HCT116 (cell line): ENCODE measurements at regions not wholly inside any gene's neighbourhood (a gene's known extent, or its start where the extent isn't known, plus 50 kb on each side); places are given as distances from the start of the nearest gene placed in this dataset.

ENCODE experiments used
- ATAC-seq: fragments of 200-7000 bp; cut with Tn5 transposase; 2 replicates; pipeline ENCODE4 v1.9.1; 2020; ENCODE audit warnings: mild to moderate bottlenecking, moderate library complexity
- BruUV-seq: library from RNA; stranded (reverse); fragments of 400-500 nt; replicated peaks from 2 replicates; lab custom pipeline; 2021; lab: Mats Ljungman, UMichigan
- CTCF ChIA-PET: fragments of 300-600 bp; sonication (Branson Sonifier 250); formaldehyde crosslinking; loops from one replicate; lab custom pipeline; 2021; ENCODE audit warnings: antibody characterized with exemption; lab: Charles Lee
- POLR2A ChIA-PET: fragments of 300-600, 350-600 bp; sonication (Branson Sonifier 250); formaldehyde crosslinking; loops from one replicate; lab custom pipeline; 2021; ENCODE audit warnings: antibody characterized with exemption; lab: Charles Lee
- RAD21 ChIA-PET, 2 experiments: fragments of 300-600 bp; sonication (Branson Sonifier 250); formaldehyde crosslinking; loops; one replicate each; lab custom pipeline; 2023; ENCODE audit warnings: low total read pairs in 2 of 2; ENCODE audit not compliant: uncharacterized antibody in 2 of 2, unreplicated experiment in 2 of 2, low non-redundant PET in 1 of 2; lab: Charles Lee
- DNase-seq: peaks from one replicate; pipeline ENCODE4 v3.0.0-alpha.2; 2010; ENCODE audit warnings: low read depth, low spot score
- H2AFZ ChIP-seq: fragments of 200-600 bp; shearing (Covaris generic), sonication (generic); 2 replicates; pipeline ENCODE4 v1.6.1; 2017; ENCODE audit warnings: low read depth, mixed run types, mixed read lengths, antibody characterized with exemption, low read length; ENCODE audit not compliant: poor library complexity, severe bottlenecking
- H3K27ac ChIP-seq: 2 replicates; pipeline ENCODE4 v1.5.1; 2012; ENCODE audit warnings: low read depth, low read length
- H3K27me3 ChIP-seq: fragments of 200-600 bp; sonication (generic); 2 replicates; pipeline ENCODE4 v1.6.1; 2016; ENCODE audit warnings: mixed run types, low read length, mixed read lengths; ENCODE audit not compliant: insufficient read depth
- H3K36me3 ChIP-seq, 2 experiments: fragments of 200-500 bp in 1 of 2; fragments of 200-600 bp in 1 of 2; sonication (Bioruptor generic) in 1 of 2; sonication (generic) in 1 of 2; 2 replicates each; pipeline versions ENCODE4 v1.5.1 to v1.6.1; 2014 to 2016; ENCODE audit warnings: low read length in 2 of 2, inconsistent platforms in 1 of 2, mixed read lengths in 1 of 2, mixed run types in 1 of 2; ENCODE audit not compliant: insufficient read depth in 2 of 2, control insufficient read depth in 1 of 2
- H3K4me1 ChIP-seq, 2 experiments: fragments of 200-600 bp in 1 of 2; sonication (generic) in 1 of 2; 2 replicates each; pipeline versions ENCODE4 v1.5.1 to v1.6.1; 2012 to 2017; ENCODE audit warnings: low read length in 2 of 2, inconsistent platforms in 1 of 2, mild to moderate bottlenecking in 1 of 2, mixed read lengths in 1 of 2, mixed run types in 1 of 2, moderate library complexity in 1 of 2; ENCODE audit not compliant: insufficient read depth in 2 of 2, control insufficient read depth in 1 of 2
- H3K4me2 ChIP-seq: fragments of 200-600 bp; sonication (generic); 2 replicates; pipeline ENCODE4 v1.6.1; 2017; ENCODE audit warnings: mixed run types, low read length, mixed read lengths
- H3K4me3 ChIP-seq, 2 experiments: fragments of 200-600 bp in 1 of 2; sonication (generic) in 1 of 2; replicated peaks in 1 of 2; 2 replicates each; pipeline ENCODE4 v1.5.1; 2011 to 2016; ENCODE audit warnings: low read length in 2 of 2, control low read depth in 1 of 2, low read depth in 1 of 2, mild to moderate bottlenecking in 1 of 2, mixed read lengths in 1 of 2, mixed run types in 1 of 2
- H3K79me2 ChIP-seq: fragments of 200-600 bp; sonication (generic); 2 replicates; pipeline ENCODE4 v1.6.1; 2017; ENCODE audit warnings: mild to moderate bottlenecking, mixed run types, low read length, moderate library complexity, mixed read lengths; ENCODE audit not compliant: insufficient read depth
- H3K9ac ChIP-seq: fragments of 200-600 bp; sonication (generic); 2 replicates; pipeline ENCODE4 v1.6.1; 2016; ENCODE audit warnings: low read length, mixed read lengths
- H3K9me2 ChIP-seq: fragments of 200-600 bp; sonication (generic), shearing (Covaris generic); 2 replicates; pipeline ENCODE4 v1.6.1; 2017; ENCODE audit warnings: mixed run types, mild to moderate bottlenecking, moderate library complexity; ENCODE audit not compliant: insufficient read depth
- H3K9me3 ChIP-seq, 2 experiments: fragments of 200-500 bp in 1 of 2; fragments of 200-600 bp in 1 of 2; sonication (Bioruptor generic) in 1 of 2; sonication (generic) in 1 of 2; 2 replicates each; pipeline ENCODE4 v1.6.1; 2014 to 2017; ENCODE audit warnings: low read length in 2 of 2, mixed read lengths in 2 of 2, inconsistent platforms in 1 of 2, low read depth in 1 of 2, mild to moderate bottlenecking in 1 of 2, mixed run types in 1 of 2, moderate library complexity in 1 of 2; ENCODE audit not compliant: control insufficient read depth in 1 of 2, insufficient read depth in 1 of 2
- H4K20me1 ChIP-seq: fragments of 200-600 bp; sonication (generic), shearing (Covaris generic); 2 replicates; pipeline ENCODE4 v1.6.1; 2017; ENCODE audit warnings: mixed run types, mild to moderate bottlenecking, moderate library complexity; ENCODE audit not compliant: insufficient read depth
- CBX3 ChIP-seq: IDR thresholded peaks from 2 replicates; pipeline ENCODE4 v1.6.1; 2012; ENCODE audit warnings: low read depth
- EGR1 ChIP-seq: IDR thresholded peaks from 2 replicates; pipeline ENCODE4 v1.6.1; 2012; ENCODE audit warnings: low read depth
- ELF1 ChIP-seq: IDR thresholded peaks from 2 replicates; pipeline ENCODE4 v1.6.1; 2012; ENCODE audit warnings: low read depth, borderline replicate concordance
- FOSL1 ChIP-seq: IDR thresholded peaks from 2 replicates; pipeline ENCODE4 v1.6.1; 2012; ENCODE audit warnings: low read depth
- JUND ChIP-seq: IDR thresholded peaks from 2 replicates; pipeline ENCODE4 v1.6.1; 2012
- RAD21 ChIP-seq: IDR thresholded peaks from 2 replicates; pipeline ENCODE4 v1.6.1; 2012; ENCODE audit warnings: low read depth, mild to moderate bottlenecking
- REST ChIP-seq: IDR thresholded peaks from 2 replicates; pipeline ENCODE4 v1.6.1; 2012; ENCODE audit warnings: low read depth
- SIN3A ChIP-seq: IDR thresholded peaks from 2 replicates; pipeline ENCODE4 v1.6.1; 2012; ENCODE audit warnings: low read depth
- SRF ChIP-seq: IDR thresholded peaks from 2 replicates; pipeline ENCODE4 v1.6.1; 2012; ENCODE audit warnings: low read depth
- ZNF274 ChIP-seq: fragments of 200-500 bp; sonication (Bioruptor generic); IDR thresholded peaks from 2 replicates; pipeline ENCODE4 v1.6.1; 2014; ENCODE audit warnings: mild to moderate bottlenecking, low read depth, low read length, inconsistent platforms
- intact Hi-C: fragments of 100-400 bp; cut with micrococcal nuclease; formaldehyde crosslinking; loops from 2 replicates; pipeline ENCODE4 v1.10.0; 2022

- Histone ChIP-seq H3K27me3 (no peaks in the 10 kb centered on the region), H3K9ac (no peak overlapping the region), H3K4me2 (no peak overlapping the region), H3K9me2 (no peaks in the 10 kb centered on the region), H3K27ac (no peak overlapping the region), H3K4me1 (no peaks in the 10 kb centered on the region), H3K79me2 (no peaks in the 10 kb centered on the region), H4K20me1 (no peaks in the 10 kb centered on the region), H3K9me3 (no peaks in the 10 kb centered on the region), H3K36me3 (no peaks in the 10 kb centered on the region), H3K4me3 (no peak overlapping the region), H2AFZ (no peak overlapping the region)
- intact Hi-C loops, result no loop called here
- ChIA-PET RAD21 (no interaction called here), CTCF (no interaction called here), POLR2A (no interaction called here)
- DNase-seq, result no peak
- TF ChIP-seq ZNF274 (no peak), FOSL1 (no peak), SRF (no peak), ELF1 (no peak), RAD21 (no peak), REST (no peak), JUND (no peak), SIN3A (no peak), CBX3 (no peak), EGR1 (no peak)
- no TSS peak for BruUV-seq
- ATAC-seq, result no peak
Measured at GRCh38 chr5:119928974-119929373, 299.6 kb downstream of the FAM170A start.
